Right ventricle myocardium inferior (tissue), 1 donor: ENCODE measurements at regions not wholly inside any gene's neighbourhood (a gene's known extent, or its start where the extent isn't known, plus 50 kb on each side); places are given as distances from the start of the nearest gene placed in this dataset.
A peak's percentile ranks its signal among the peaks of the same experiment; 100 is the strongest.

Source experiments
- ATAC-seq: fragments of 200-7000 bp; cut with Tn5 transposase; one replicate; pipeline ENCODE4 v1.9.1; 2020; ENCODE audit warnings: mild to moderate bottlenecking, moderate library complexity
- DNase-seq: peaks from one replicate; pipeline ENCODE4 v3.0.0; 2021; ENCODE audit errors: missing footprints
- intact Hi-C: fragments of 100-400 bp; cut with DNase I; formaldehyde crosslinking; loops from one replicate; pipeline ENCODE4 v1.11.0; 2022
- donor health status: DM: no; HTN: yes; CAD: no; lungs with severe emphysema.

- intact Hi-C loops = no loop called here
- no peak for DNase-seq
- ATAC-seq = no peak
Observed at GRCh38 chr5:62729675-62730074, 151.1 kb downstream of the LRRC70 start.

- ATAC-seq (no peak), DNase-seq (no peak)
- intact Hi-C loops = no loop called here
Observed at GRCh38 chr5:62727861-62728260, 149.2 kb downstream of the LRRC70 start.

DNA sequence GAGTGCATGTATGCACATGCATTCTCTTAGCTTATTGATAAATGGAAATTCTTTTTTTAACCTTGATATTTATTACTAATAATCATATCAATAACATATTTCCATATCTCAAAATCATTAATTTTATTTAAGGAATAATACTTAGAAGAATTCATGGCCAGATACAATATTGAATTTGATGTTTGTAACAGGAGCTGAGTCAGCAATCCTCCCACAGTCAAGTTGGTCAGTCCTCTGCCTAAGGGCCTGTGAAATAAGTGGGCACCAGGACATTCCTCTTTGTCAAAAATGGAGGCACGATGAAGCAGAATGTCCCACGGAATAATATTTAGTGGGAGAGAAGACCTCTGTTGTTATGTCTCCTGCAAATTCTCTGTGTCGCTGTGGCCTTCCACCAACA is 148.6 kb downstream of the LRRC70 start:
- DNase-seq (no peak), ATAC-seq (no peak)
- intact Hi-C loops = no loop called here

GRCh38 chr5:62722360-62722759 is 143.7 kb downstream of the LRRC70 start:
- no peak for ATAC-seq
- intact Hi-C loops = no loop called here
- DNase-seq = no peak

GRCh38 chr5:62720031-62720441 is 141.4 kb downstream of the LRRC70 start:
- no peak for ATAC-seq
- intact Hi-C loops = no loop called here
- DNase-seq = no peak

DNA sequence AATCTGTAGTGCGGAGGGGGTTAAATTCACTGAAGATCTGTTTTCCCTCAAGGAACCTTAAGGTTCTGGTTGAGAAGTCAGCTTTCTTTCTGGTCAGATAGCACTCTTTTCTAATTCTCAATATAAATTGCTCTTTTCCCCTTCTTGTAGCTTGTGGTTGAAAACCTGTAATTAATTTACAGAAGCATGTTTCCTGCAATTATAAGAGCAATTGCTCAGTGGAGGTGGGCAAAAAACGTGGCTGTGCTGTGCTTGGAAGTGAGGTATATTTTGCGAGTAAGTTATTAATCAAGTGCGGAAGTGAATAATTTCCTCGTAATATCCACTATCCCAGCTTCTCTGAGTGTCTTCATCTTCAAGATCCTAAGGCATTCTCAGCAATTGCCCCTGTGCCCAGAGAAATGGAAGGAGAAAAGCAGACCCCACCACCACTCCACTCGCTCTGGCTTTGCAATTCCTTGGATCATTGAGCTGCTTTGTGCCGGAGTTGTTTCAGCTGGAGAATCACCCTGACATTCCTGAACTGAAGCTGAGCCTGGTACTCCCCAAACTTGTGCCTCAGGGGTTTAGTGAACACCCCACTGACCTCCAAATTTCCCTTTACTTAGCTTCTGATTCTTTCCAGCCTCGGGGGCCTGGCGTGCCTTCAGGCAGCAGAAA is 140.6 kb downstream of the LRRC70 start:
- intact Hi-C loops = no loop called here
- DNase-seq (no peak), ATAC-seq (no peak)

GRCh38 chr5:62718324-62718723 is 139.7 kb downstream of the LRRC70 start:
- no peak for ATAC-seq

GRCh38 chr5:62717301-62717933 is 138.8 kb downstream of the LRRC70 start:
- no peak for ATAC-seq
- intact Hi-C loops = no loop called here
- no peak for DNase-seq

More at GRCh38 chr5:62718324-62718723, 139.7 kb downstream of the LRRC70 start:
- DNase-seq = no peak
- intact Hi-C loops = no loop called here

- intact Hi-C loops = no loop called here
- ATAC-seq (no peak), DNase-seq (no peak)
Observed at GRCh38 chr5:62714296-62714695, 135.7 kb downstream of the LRRC70 start.

DNA sequence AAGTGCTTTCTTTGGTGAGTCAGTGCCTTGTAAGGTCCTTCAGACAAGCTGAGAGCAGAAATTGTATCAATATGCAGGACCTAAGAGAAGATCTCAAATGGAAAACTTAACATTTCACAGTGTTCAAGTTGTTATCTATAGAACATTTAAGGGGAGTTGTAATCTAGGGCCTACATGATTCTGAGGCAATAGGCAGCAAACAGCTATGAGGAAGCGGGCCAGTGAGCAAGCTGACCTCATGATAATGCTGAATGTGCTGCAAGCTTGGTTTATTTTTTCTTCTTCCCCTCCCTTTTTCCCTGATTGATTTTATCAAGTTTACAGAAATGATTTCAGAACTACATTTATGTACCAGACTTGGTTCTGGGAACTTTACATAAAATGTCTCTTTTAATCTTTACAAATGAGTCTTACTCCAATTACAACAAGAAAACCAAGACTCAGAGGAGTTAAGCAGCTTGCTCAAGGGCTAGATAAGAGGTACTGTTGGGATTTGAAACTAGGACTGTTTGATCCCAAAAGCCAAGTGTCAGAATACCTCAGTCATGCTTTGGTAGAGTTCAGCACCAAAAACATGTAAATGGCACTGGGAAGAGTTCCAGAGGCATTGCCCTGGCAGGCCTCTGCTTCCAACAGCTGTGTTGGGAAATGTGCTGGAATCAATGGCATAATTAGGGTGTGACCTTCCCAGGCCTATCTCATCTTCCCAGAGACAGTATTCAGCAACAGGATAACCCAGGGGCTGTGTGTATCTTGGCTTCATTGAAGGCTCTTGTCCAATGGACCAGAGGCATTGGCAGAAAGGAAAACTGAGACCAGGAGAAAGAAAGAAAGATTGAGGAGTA is 130.1 kb downstream of the LRRC70 start:
- intact Hi-C loops = no loop called here
- ATAC-seq (peak; percentile 52), DNase-seq (no peak)

DNA sequence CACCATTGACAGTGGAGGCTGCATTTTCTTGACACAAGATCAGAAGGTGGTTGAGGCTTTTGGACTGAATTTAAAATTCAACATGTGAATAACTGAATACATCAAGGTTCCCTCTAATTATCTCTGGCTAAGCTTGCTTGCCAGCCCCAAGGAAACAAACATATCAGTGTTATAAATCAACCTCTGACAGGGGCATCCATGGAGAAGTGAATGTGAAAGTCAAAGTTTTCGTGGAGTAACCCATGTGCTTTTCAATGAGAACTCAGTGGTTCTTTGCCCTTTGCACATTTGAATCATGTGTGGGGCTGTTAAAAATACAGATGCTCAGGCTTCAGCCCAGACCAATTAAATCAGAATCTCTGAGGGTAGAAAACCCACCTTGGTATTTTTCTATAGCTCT is 128.9 kb downstream of the LRRC70 start:
- no peak for ATAC-seq
- intact Hi-C loops = no loop called here

GRCh38 chr5:62707131-62707530 is 128.5 kb downstream of the LRRC70 start:
- intact Hi-C loops = no loop called here
- no peak for ATAC-seq
- no peak for DNase-seq

More for the DNA sequence above, 128.9 kb downstream of the LRRC70 start:
- no peak for DNase-seq

- ATAC-seq = no peak
- DNase-seq = no peak
- intact Hi-C loops = no loop called here
Observed at GRCh38 chr5:62705022-62705421, 126.4 kb downstream of the LRRC70 start.

DNA sequence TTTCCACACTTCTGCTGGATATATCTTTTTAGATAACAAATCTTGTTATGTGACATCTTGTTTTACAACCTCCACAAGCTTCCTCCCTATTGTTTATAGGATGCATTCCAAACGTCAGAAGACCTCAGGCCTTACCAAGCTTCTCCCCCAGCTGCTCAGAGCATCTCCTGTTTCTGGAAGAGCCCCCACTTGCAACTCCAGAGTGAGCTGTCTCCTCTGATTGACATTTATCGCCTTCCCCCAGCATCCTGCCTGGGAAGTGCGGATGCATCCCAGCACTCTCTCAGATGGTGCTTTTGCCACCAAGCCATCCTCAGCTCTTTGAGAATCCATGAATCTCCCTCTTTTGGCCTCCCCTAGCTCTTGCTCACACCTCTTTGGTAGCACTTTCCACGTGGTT is 123.5 kb downstream of the LRRC70 start:
- intact Hi-C loops = no loop called here
- DNase-seq = no peak
- no peak for ATAC-seq

DNA sequence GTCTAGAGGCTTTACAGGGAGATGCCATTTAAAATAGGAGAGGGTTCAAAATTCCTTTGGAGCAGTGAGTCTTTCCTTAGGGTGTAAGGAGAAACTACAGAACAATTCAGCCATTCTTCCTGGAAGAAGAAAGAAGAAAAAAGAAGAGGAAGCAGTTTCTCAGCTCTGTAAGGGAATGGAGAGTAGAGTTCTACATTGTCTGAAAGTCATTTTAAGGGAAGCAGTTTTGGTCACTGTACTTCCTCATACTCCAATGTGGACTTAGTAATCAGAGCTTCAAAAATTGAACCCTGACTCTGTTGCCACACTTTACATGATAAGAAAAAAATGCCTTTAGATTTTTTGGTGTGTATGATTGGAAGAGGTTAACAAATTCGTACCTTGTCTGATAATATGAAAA is 122.4 kb downstream of the LRRC70 start:
- ATAC-seq (no peak), DNase-seq (no peak)
- intact Hi-C loops = no loop called here

- intact Hi-C loops = no loop called here
- ATAC-seq = no peak
- no peak for DNase-seq
Observed at GRCh38 chr5:62698756-62699155, 120.1 kb downstream of the LRRC70 start.

DNA sequence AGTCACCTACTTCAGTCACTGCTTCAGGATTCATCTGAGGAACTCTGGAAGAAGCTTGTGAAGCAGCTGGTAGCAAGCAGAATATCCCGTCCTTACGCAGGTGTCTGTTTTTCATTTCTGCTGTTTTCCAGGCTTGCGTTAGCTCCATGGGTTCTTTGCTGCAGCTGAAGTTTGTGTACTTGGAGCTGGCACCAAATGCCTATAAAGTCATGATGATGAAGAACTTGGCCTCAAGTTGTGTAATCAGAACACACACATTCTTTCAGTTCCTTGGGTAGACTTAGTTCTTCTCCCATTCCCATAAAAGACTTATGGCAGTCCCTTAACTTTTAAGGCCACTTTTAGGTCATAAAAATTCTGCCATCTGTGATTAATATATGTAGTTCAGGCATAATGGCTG is 116.7 kb downstream of the LRRC70 start:
- DNase-seq (no peak), ATAC-seq (no peak)
- intact Hi-C loops = no loop called here

DNA sequence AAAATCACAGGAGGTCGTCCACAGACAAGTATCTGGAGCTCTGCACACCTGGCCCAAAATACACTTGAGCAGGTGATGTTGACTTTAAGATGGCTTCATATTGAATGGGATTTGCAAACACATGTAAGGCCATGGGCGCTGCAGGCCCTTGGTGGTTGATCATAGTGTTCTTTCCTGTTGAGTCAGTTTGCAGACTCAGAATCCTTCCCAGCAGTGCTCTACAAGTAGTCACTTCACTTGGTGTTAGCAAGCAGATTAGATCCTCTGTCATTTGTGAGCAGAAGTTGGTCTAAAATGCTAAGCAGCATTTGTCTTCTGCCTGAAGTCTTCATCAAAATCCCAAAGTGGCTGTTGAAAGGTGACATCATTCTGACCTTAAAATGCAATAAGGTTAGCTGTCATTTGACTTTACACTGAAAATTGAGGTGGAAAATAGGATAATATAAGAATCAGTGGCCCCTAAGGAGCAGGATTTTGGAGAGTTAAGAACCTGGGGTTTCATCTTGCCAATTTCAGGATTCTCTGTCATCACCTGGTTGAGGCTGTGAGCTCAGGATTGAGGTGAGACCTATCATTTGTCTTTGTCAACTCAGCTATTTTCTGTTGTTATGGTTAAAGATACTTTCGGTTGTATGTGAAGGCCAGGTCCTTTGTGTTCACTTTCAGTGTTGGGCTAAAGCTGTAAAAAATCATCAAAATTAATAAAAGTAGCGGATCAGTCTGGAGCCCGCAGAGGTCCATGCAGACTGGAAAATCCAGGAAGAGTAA is 114.5 kb downstream of the LRRC70 start:
- intact Hi-C loops = no loop called here
- no peak for ATAC-seq
- no peak for DNase-seq

- ATAC-seq (no peak), DNase-seq (no peak)
- intact Hi-C loops = no loop called here
Observed at GRCh38 chr5:62691946-62692345, 113.3 kb downstream of the LRRC70 start.
